K562 (cell line): ENCODE measurements at regions not wholly inside any gene's neighbourhood (a gene's known extent, or its start where the extent isn't known, plus 50 kb on each side); places are given as distances from the start of the nearest gene placed in this dataset.

Experiments
- ATAC-seq: fragments of 200-7000 bp; cut with Tn5 transposase; 3 replicates; pipeline ENCODE4 v1.9.1; 2020; ENCODE audit warnings: moderate library complexity
- BruUV-seq: library from RNA; stranded (reverse); fragments of 400-500 nt; replicated peaks from 2 replicates; lab custom pipeline; 2021; lab: Mats Ljungman, UMichigan
- CTCF ChIA-PET: fragments of 300-600 bp; formaldehyde crosslinking; extraction: SDS; loops from one replicate; lab custom pipeline; 2021; ENCODE audit warnings: low intra/inter-chr PET ratio; lab: Yijun Ruan, JAX
- POLR2A ChIA-PET: fragments of 300-600, 350-650 bp; sonication (Branson Sonifier 250); formaldehyde crosslinking; extraction: SDS; loops from one replicate; lab custom pipeline; 2021; ENCODE audit warnings: antibody characterized with exemption, inconsistent platforms; lab: Yijun Ruan, JAX
- DNase-seq, 4 experiments: peaks; one replicate each; pipeline versions ENCODE4 v3.0.0 to v3.0.0-alpha.2; 2011 to 2018; ENCODE audit warnings: low spot score in 3 of 4, mixed read lengths in 3 of 4; ENCODE audit errors: extremely low read depth in 1 of 4
- FAIRE-seq: peaks from 2 replicates; lab custom pipeline; 2011; peaks lifted over from hg19 to GRCh38; lab: Jason Lieb, UNC
- H2AFZ ChIP-seq: 2 replicates; pipeline ENCODE4 v1.6.0; 2011; ENCODE audit warnings: low read depth, low read length, control low read depth, inconsistent platforms
- H3K27ac ChIP-seq: fragments of 200-600 bp; 3 replicates; pipeline ENCODE4 v1.8.0; 2011; ENCODE audit warnings: low read depth, mild to moderate bottlenecking, control low read depth, inconsistent platforms, low read length, moderate library complexity, mixed read lengths; ENCODE audit errors: extremely low read depth
- H3K27me3 ChIP-seq, 2 experiments: fragments of 300-600 bp in 1 of 2; 2 replicates in 1 of 2; 3 replicates in 1 of 2; pipeline versions ENCODE4 v1.6.0 to v1.8.0; 2011; ENCODE audit warnings: inconsistent platforms in 2 of 2, low read length in 2 of 2, mild to moderate bottlenecking in 1 of 2, mixed read lengths in 1 of 2, moderate library complexity in 1 of 2; ENCODE audit not compliant: control insufficient read depth in 2 of 2, insufficient read depth in 2 of 2
- H3K36me3 ChIP-seq: fragments of 300-600 bp; 3 replicates; pipeline ENCODE4 v1.8.0; 2011; ENCODE audit warnings: mild to moderate bottlenecking, low read length, inconsistent platforms; ENCODE audit not compliant: control insufficient read depth, insufficient read depth
- H3K4me1 ChIP-seq, 2 experiments: fragments of 200-600 bp in 1 of 2; replicated peaks in 1 of 2; 2 replicates in 1 of 2; 3 replicates in 1 of 2; pipeline versions ENCODE4 v1.5.1 to v1.8.0; 2011; ENCODE audit warnings: inconsistent platforms in 2 of 2, low read length in 2 of 2, mild to moderate bottlenecking in 1 of 2, mixed read lengths in 1 of 2, moderate library complexity in 1 of 2; ENCODE audit not compliant: control insufficient read depth in 2 of 2, insufficient read depth in 2 of 2
- H3K4me2 ChIP-seq: 2 replicates; pipeline ENCODE4 v1.6.1; 2011; ENCODE audit warnings: low read length, control low read depth, inconsistent platforms, mixed read lengths; ENCODE audit not compliant: insufficient read depth
- H3K4me3 ChIP-seq: fragments of 200-600 bp; sonication (generic), shearing (Covaris generic); 2 replicates; pipeline ENCODE4 v1.5.1; 2016; ENCODE audit warnings: control low read depth, inconsistent platforms
- H3K79me2 ChIP-seq: fragments of 200-600 bp; 3 replicates; pipeline ENCODE4 v1.8.0; 2011; ENCODE audit warnings: low read length, inconsistent platforms; ENCODE audit not compliant: control insufficient read depth, insufficient read depth
- H3K9ac ChIP-seq, 2 experiments: 2 replicates each; pipeline versions ENCODE4 v1.6.0 to v1.6.1; 2011; ENCODE audit warnings: low read depth in 2 of 2, low read length in 2 of 2, control low read depth in 1 of 2, inconsistent platforms in 1 of 2, mild to moderate bottlenecking in 1 of 2, mixed read lengths in 1 of 2; ENCODE audit not compliant: insufficient read depth in 1 of 2
- H3K9me1 ChIP-seq: one replicate; pipeline ENCODE4 v1.6.0; 2011; ENCODE audit warnings: inconsistent platforms, mild to moderate bottlenecking, low read length, moderate library complexity; ENCODE audit not compliant: control insufficient read depth, insufficient read depth
- H3K9me3 ChIP-seq: replicated peaks from 2 replicates; pipeline ENCODE4 v1.5.1; 2011; ENCODE audit warnings: low read depth, low read length, inconsistent platforms; ENCODE audit not compliant: control insufficient read depth, insufficient read depth
- H4K20me1 ChIP-seq: replicated peaks from 2 replicates; pipeline ENCODE4 v1.6.1; 2011; ENCODE audit warnings: low read length, inconsistent platforms, mixed read lengths; ENCODE audit not compliant: control insufficient read depth, insufficient read depth
- DACH1 ChIP-seq: fragments of 450-650 bp; IDR thresholded peaks from 2 replicates; pipeline ENCODE4 v1.6.1; 2018; ENCODE audit not compliant: partially characterized antibody
- GTF2A2 ChIP-seq: IDR thresholded peaks from 2 replicates; pipeline ENCODE4 v1.6.1; 2016; ENCODE audit warnings: mild to moderate bottlenecking, missing genetic modification characterization, missing compliant biosample characterization
- POLR2A ChIP-seq: fragments of 450-650 bp; conservative IDR thresholded peaks from 2 replicates; pipeline ENCODE4 v1.6.1; 2016
- ZFX ChIP-seq: sonication (generic); formaldehyde crosslinking; IDR thresholded peaks from 2 replicates; pipeline ENCODE4 v1.8.0; 2022; ENCODE audit warnings: mild to moderate bottlenecking, missing genetic modification reagents, moderate library complexity
- ZNF224 ChIP-seq: sonication (generic); formaldehyde crosslinking; IDR thresholded peaks from 2 replicates; pipeline ENCODE4 v1.8.0; 2022; ENCODE audit warnings: mild to moderate bottlenecking, missing genetic modification reagents
- ZNF232 ChIP-seq: sonication (generic); formaldehyde crosslinking; IDR thresholded peaks from 2 replicates; pipeline ENCODE4 v1.8.0; 2022; ENCODE audit warnings: mild to moderate bottlenecking, missing genetic modification reagents
- WGBS: fragments of 100-300 bp; shearing (Covaris generic); methylation state at CpG from one replicate; pipeline ENCODE4 v1.1.6; 2016; ENCODE audit warnings: low coverage, mixed read lengths; ENCODE audit not compliant: insufficient coverage; ENCODE audit errors: missing lambda C conversion rate; 5-methylcytosine and 5-hydroxymethylcytosine counted together
- in situ Hi-C: fragments of 300-500 bp; cut with MboI; formaldehyde crosslinking; loops from 4 replicates; pipeline ENCODE4 v1.15.0; 2018; ENCODE audit warnings: inconsistent platforms, mixed read lengths
- intact Hi-C: fragments of 100-400 bp; cut with micrococcal nuclease; formaldehyde crosslinking; loops from 2 replicates; pipeline ENCODE4 v1.14.2; 2022
- TF ChIP-seq, protein P1 (sequence below), 2 experiments: fragments of 450-650 bp in 1 of 2; sonication (generic) in 1 of 2; formaldehyde crosslinking in 1 of 2; IDR thresholded peaks; 2 replicates each; pipeline versions ENCODE4 v1.7.1 to v1.9.0; 2016 to 2022; ENCODE audit warnings: inconsistent platforms in 1 of 2, mild to moderate bottlenecking in 1 of 2, missing genetic modification reagents in 1 of 2
- TF ChIP-seq, protein P2 (sequence below): sonication (generic); formaldehyde crosslinking; IDR thresholded peaks from 2 replicates; pipeline ENCODE4 v1.8.0; 2022; ENCODE audit warnings: missing genetic modification reagents, mild to moderate bottlenecking, borderline replicate concordance
- TF ChIP-seq, protein P3 (sequence below): sonication (generic); formaldehyde crosslinking; IDR thresholded peaks from 2 replicates; pipeline ENCODE4 v1.8.0; 2023; ENCODE audit warnings: mild to moderate bottlenecking, missing genetic modification reagents

DNA sequence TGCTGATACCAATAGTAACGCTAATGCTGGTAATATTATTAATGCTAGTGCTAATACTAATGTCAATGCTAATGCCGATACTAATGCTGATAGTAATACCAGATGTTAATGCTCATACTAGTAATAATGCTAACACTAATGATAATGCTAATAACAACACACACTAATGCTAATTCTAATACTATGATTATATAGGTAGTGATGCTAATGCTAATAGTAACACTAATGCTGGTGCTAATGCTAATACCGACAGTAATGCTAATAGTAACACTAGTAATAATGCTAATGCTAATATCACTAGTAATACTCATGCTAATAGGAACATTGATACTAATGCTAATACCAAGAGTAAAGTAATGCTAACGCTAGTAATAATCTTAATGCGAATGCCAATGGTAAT lies 406.4 kb upstream of the RNF32 start:
- H4K20me1 ChIP-seq = peaks cover 12% of the 10 kb centered on the region; the same call in 1 of the 2 replicates
- peaks cover 0 to 6% of the 10 kb centered on the region in 2 experiments; a peak in 1 of 5 replicates for H3K4me1 ChIP-seq
- 1% methylated on average over 5 of the region's 5 CpGs for WGBS
- ATAC-seq = no peak
- intact Hi-C loops (no loop called here), in situ Hi-C loops (no loop called here)
- no peak overlapping the region for H3K27ac ChIP-seq
- no peaks in the 10 kb centered on the region for H3K9me1 ChIP-seq
- CTCF ChIA-PET = no interaction called here
- H2AFZ ChIP-seq = no peak overlapping the region
- BruUV-seq = no TSS peak
- H3K9ac ChIP-seq = no peak overlapping the region
- no peak overlapping the region for H3K4me2 ChIP-seq
- H3K4me3 ChIP-seq = no peak overlapping the region
- no peak for DNase-seq
- TF ChIP-seq, protein P1, sequence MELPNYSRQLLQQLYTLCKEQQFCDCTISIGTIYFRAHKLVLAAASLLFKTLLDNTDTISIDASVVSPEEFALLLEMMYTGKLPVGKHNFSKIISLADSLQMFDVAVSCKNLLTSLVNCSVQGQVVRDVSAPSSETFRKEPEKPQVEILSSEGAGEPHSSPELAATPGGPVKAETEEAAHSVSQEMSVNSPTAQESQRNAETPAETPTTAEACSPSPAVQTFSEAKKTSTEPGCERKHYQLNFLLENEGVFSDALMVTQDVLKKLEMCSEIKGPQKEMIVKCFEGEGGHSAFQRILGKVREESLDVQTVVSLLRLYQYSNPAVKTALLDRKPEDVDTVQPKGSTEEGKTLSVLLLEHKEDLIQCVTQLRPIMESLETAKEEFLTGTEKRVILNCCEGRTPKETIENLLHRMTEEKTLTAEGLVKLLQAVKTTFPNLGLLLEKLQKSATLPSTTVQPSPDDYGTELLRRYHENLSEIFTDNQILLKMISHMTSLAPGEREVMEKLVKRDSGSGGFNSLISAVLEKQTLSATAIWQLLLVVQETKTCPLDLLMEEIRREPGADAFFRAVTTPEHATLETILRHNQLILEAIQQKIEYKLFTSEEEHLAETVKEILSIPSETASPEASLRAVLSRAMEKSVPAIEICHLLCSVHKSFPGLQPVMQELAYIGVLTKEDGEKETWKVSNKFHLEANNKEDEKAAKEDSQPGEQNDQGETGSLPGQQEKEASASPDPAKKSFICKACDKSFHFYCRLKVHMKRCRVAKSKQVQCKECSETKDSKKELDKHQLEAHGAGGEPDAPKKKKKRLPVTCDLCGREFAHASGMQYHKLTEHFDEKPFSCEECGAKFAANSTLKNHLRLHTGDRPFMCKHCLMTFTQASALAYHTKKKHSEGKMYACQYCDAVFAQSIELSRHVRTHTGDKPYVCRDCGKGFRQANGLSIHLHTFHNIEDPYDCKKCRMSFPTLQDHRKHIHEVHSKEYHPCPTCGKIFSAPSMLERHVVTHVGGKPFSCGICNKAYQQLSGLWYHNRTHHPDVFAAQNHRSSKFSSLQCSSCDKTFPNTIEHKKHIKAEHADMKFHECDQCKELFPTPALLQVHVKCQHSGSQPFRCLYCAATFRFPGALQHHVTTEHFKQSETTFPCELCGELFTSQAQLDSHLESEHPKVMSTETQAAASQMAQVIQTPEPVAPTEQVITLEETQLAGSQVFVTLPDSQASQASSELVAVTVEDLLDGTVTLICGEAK (IDR thresholded peaks at IDR 0.05) = no peak
- TF ChIP-seq, protein P1 (CRISPR knock-in tag; IDR thresholded peaks at IDR 0.05) = 0 out of 2 replicates have a peak, but pooled peaks have one; percentile 36
- TF ChIP-seq, protein P2, sequence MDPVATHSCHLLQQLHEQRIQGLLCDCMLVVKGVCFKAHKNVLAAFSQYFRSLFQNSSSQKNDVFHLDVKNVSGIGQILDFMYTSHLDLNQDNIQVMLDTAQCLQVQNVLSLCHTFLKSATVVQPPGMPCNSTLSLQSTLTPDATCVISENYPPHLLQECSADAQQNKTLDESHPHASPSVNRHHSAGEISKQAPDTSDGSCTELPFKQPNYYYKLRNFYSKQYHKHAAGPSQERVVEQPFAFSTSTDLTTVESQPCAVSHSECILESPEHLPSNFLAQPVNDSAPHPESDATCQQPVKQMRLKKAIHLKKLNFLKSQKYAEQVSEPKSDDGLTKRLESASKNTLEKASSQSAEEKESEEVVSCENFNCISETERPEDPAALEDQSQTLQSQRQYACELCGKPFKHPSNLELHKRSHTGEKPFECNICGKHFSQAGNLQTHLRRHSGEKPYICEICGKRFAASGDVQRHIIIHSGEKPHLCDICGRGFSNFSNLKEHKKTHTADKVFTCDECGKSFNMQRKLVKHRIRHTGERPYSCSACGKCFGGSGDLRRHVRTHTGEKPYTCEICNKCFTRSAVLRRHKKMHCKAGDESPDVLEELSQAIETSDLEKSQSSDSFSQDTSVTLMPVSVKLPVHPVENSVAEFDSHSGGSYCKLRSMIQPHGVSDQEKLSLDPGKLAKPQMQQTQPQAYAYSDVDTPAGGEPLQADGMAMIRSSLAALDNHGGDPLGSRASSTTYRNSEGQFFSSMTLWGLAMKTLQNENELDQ (CRISPR knock-in tag) = 0 out of 2 replicates have a peak, but pooled peaks have one; percentile 73
- TF ChIP-seq GTF2A2 (no peak), DACH1 (peak; percentile 90), ZNF224 (CRISPR knock-in tag) (peak; percentile 89), ZNF232 (CRISPR knock-in tag) (peak; percentile 94), ZFX (0 out of 2 replicates have a peak, but pooled peaks have one; percentile 27), POLR2A (no peak)
- TF ChIP-seq, protein P3, sequence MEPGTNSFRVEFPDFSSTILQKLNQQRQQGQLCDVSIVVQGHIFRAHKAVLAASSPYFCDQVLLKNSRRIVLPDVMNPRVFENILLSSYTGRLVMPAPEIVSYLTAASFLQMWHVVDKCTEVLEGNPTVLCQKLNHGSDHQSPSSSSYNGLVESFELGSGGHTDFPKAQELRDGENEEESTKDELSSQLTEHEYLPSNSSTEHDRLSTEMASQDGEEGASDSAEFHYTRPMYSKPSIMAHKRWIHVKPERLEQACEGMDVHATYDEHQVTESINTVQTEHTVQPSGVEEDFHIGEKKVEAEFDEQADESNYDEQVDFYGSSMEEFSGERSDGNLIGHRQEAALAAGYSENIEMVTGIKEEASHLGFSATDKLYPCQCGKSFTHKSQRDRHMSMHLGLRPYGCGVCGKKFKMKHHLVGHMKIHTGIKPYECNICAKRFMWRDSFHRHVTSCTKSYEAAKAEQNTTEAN (CRISPR knock-in tag) = 0 out of 2 replicates have a peak, but pooled peaks have one; percentile 57
- TF ChIP-seq, all 486 proteins: peak for 7
- no peak for FAIRE-seq
- Histone ChIP-seq H3K36me3 (no peaks in the 10 kb centered on the region), H3K79me2 (no peaks in the 10 kb centered on the region), H3K27me3 (peaks cover 29 to 67% of the 10 kb centered on the region in 2 experiments), H3K9me3 (no peaks in the 10 kb centered on the region; the same call in 1 of the 2 replicates)
- POLR2A ChIA-PET = no interaction called here
